Suprapubic skin (tissue), 4 donors: ENCODE measurements at regions not wholly inside any gene's neighbourhood (a gene's known extent, or its start where the extent isn't known, plus 50 kb on each side); places are given as distances from the start of the nearest gene placed in this dataset.

Experiments
- DNase-seq, 2 donors: peaks; one replicate each; pipeline ENCODE4 v3.0.0-alpha.2; 2019; ENCODE audit warnings: low spot score in 2 of 2
- H3K27ac ChIP-seq: fragments of 200-600 bp; sonication (generic); one replicate; pipeline ENCODE4 v1.5.1; 2019
- H3K27me3 ChIP-seq: fragments of 200-600 bp; sonication (generic); one replicate; pipeline ENCODE4 v1.5.1; 2019
- H3K36me3 ChIP-seq: fragments of 200-600 bp; sonication (generic); one replicate; pipeline ENCODE4 v1.5.1; 2019
- H3K4me1 ChIP-seq: fragments of 200-600 bp; sonication (generic); one replicate; pipeline ENCODE4 v1.5.1; 2019
- H3K4me3 ChIP-seq: fragments of 200-600 bp; sonication (generic); one replicate; pipeline ENCODE4 v1.5.1; 2019; ENCODE audit warnings: mild to moderate bottlenecking
- H3K9me3 ChIP-seq: fragments of 200-600 bp; sonication (generic); one replicate; pipeline ENCODE4 v1.5.1; 2019
- EP300 ChIP-seq: sonication (generic); formaldehyde crosslinking; IDR thresholded peaks from one replicate; pipeline ENCODE4 v1.6.1; 2017; ENCODE audit warnings: antibody characterized with exemption
- POLR2A ChIP-seq, 2 donors: fragments of 450-650 bp; IDR thresholded peaks; one replicate each; pipeline ENCODE4 v1.6.1; 2017; ENCODE audit warnings: antibody characterized with exemption in 2 of 2, mild to moderate bottlenecking in 2 of 2, moderate library complexity in 2 of 2
- POLR2AphosphoS5 ChIP-seq, 3 donors: sonication (generic); formaldehyde crosslinking; IDR thresholded peaks; one replicate each; pipeline ENCODE4 v1.6.1; 2017; ENCODE audit warnings: antibody characterized with exemption in 3 of 3
- WGBS: methylation state at CpG from one replicate; pipeline ENCODE4 v1.1.5; 2018; 5-methylcytosine and 5-hydroxymethylcytosine counted together
- TF ChIP-seq, protein P1 (sequence below), 2 donors: fragments of 200-600 bp in 1 of 2; fragments of 450-650 bp in 1 of 2; sonication (generic) in 1 of 2; IDR thresholded peaks; one replicate each; pipeline ENCODE4 v1.5.1; 2016 to 2019; ENCODE audit warnings: antibody characterized with exemption in 2 of 2, mild to moderate bottlenecking in 1 of 2, moderate library complexity in 1 of 2

DNA sequence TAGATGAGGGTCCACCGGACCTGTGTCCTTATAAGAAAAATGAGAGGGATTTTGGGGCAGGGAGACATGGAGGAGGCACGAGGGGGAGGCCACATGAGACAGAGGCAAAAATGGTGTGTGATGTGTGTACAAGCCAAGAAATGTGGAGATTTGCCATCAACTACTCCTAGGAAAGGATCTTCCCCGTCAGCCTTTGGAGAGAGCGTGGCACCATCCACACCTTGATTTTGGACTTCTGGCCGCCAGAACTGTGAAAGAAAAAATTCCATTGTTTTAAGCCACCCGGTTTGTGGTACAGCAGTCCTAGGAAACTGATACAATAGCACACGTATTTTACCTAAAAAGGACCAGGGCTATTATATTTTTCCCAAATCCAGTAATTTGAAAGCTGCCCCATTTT lies 829.0 kb upstream of the SALL3 start:
- 88% methylated on average over 7 of the region's 7 CpGs for whole genome bisulfite sequencing
- Histone ChIP-seq H3K9me3 (no peaks in the 10 kb centered on the region), H3K27me3 (no peaks in the 10 kb centered on the region), H3K4me3 (no peak overlapping the region), H3K27ac (no peak overlapping the region), H3K4me1 (no peaks in the 10 kb centered on the region), H3K36me3 (no peaks in the 10 kb centered on the region)
- no peak for DNase-seq
- TF ChIP-seq, protein P1, sequence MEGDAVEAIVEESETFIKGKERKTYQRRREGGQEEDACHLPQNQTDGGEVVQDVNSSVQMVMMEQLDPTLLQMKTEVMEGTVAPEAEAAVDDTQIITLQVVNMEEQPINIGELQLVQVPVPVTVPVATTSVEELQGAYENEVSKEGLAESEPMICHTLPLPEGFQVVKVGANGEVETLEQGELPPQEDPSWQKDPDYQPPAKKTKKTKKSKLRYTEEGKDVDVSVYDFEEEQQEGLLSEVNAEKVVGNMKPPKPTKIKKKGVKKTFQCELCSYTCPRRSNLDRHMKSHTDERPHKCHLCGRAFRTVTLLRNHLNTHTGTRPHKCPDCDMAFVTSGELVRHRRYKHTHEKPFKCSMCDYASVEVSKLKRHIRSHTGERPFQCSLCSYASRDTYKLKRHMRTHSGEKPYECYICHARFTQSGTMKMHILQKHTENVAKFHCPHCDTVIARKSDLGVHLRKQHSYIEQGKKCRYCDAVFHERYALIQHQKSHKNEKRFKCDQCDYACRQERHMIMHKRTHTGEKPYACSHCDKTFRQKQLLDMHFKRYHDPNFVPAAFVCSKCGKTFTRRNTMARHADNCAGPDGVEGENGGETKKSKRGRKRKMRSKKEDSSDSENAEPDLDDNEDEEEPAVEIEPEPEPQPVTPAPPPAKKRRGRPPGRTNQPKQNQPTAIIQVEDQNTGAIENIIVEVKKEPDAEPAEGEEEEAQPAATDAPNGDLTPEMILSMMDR (IDR thresholded peaks at IDR 0.05), result no peak
- no peak for TF ChIP-seq EP300
- TF ChIP-seq POLR2A (IDR thresholded peaks at IDR 0.05), result no peak
- TF ChIP-seq POLR2AphosphoS5 (IDR thresholded peaks at IDR 0.05), result no peak

DNA sequence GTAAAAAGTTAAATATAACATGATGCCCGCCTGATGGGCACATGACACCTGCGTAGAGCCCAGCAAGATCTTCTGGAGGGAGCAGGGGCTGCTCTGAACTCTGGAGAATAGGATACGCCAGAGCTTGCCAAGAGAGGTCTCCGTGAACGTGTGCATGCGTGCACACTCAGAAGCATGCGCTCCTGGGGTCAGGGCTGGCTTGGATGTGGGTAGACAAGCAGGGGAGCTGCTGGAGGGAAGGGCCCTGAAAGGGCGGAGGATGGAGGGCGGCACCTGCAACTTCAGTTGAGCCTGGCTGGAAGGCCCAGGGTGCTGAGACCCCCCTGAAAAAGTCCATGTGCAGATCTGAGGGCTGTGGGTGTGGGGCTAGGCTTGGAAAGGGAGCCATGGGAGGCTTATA lies 828.4 kb upstream of the SALL3 start:
- TF ChIP-seq, protein P1 (IDR thresholded peaks at IDR 0.05), result no peak
- TF ChIP-seq EP300 (no peak), POLR2AphosphoS5 (IDR thresholded peaks at IDR 0.05) (no peak), POLR2A (IDR thresholded peaks at IDR 0.05) (no peak)
- Histone ChIP-seq H3K27me3 (no peaks in the 10 kb centered on the region), H3K9me3 (no peaks in the 10 kb centered on the region), H3K27ac (no peak overlapping the region), H3K36me3 (no peaks in the 10 kb centered on the region), H3K4me1 (no peaks in the 10 kb centered on the region), H3K4me3 (no peak overlapping the region)
- 71% methylated on average over 9 of the region's 9 CpGs for WGBS
- DNase-seq, result no peak

DNA sequence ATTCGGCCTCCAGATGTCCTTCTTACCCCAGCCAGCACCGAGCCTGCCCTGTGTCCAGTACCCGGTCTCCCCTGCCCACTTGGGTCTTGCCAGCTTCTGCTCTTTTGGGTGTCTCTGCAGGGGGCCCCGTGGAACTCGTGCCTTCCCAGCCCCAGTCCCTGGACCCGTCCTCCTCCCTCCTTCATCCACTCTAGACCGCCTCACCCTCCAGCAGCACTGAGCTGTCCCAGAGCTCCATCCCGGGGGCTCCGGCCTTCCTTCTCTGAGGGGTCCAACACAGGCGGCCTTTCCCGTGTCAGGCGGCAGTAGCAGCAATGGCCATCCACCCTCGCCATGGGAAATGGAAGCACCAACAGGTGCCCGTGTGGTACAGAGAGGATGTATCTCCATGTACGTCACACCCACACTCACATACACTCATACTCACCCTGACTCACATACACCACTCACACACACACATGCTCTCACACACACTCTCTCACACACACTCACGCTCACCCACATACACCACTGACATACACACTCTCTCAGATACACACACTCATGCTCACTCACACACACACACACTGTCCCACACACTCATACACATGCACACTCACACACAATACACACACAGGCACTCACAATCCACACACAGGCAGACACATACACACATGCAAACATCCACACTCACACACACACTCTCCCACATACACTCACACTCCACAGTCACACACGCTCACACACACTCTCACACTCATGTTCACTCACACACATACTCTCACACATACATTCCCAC lies 827.5 kb upstream of the SALL3 start:
- H3K4me3 ChIP-seq, result no peak overlapping the region
- no peak for DNase-seq
- WGBS, result 92% methylated on average over 17 of the region's 17 CpGs

DNA sequence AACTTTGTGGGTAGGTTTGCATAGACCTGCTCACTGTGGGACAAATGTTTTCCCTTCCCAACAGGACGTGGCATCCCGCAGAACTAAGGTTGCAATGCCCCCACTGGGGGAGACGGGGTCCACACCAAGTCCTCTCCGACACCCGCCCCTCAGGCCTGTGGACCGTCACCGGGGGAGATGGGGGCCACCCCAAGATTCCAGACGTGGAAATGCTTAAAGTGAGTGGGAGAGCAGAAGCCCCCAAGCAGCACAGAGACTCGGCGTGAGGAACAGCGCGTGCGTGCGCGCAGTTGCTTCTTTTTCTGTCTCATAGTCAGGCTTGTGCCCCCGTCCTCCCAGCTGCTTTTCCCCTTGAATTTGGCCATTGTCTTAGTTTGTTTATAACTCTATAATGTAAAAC lies 826.3 kb upstream of the SALL3 start:
- Histone ChIP-seq H3K27ac (no peak overlapping the region), H3K36me3 (no peaks in the 10 kb centered on the region), H3K4me3 (no peak overlapping the region), H3K4me1 (no peaks in the 10 kb centered on the region), H3K27me3 (no peaks in the 10 kb centered on the region), H3K9me3 (no peaks in the 10 kb centered on the region)
- DNase-seq, result no peak
- TF ChIP-seq EP300, result no peak
- TF ChIP-seq, protein P1 (IDR thresholded peaks at IDR 0.05), result no peak
- no peak for TF ChIP-seq POLR2A (IDR thresholded peaks at IDR 0.05)
- TF ChIP-seq POLR2AphosphoS5 (IDR thresholded peaks at IDR 0.05), result no peak
- 96% methylated on average over 16 of the region's 16 CpGs for WGBS

More for the DNA sequence above, 827.5 kb upstream of the SALL3 start:
- Histone ChIP-seq H3K4me1 (no peaks in the 10 kb centered on the region), H3K36me3 (no peaks in the 10 kb centered on the region), H3K9me3 (no peaks in the 10 kb centered on the region), H3K27me3 (no peaks in the 10 kb centered on the region), H3K27ac (no peak overlapping the region)
- TF ChIP-seq POLR2A (IDR thresholded peaks at IDR 0.05), result no peak
- TF ChIP-seq, protein P1 (IDR thresholded peaks at IDR 0.05), result no peak
- TF ChIP-seq EP300, result no peak
- TF ChIP-seq POLR2AphosphoS5 (IDR thresholded peaks at IDR 0.05), result no peak

GRCh38 chr18:78154444-78154843 lies 825.2 kb upstream of the SALL3 start:
- DNase-seq, result no peak
- no peak for TF ChIP-seq POLR2A (IDR thresholded peaks at IDR 0.05)
- TF ChIP-seq POLR2AphosphoS5 (IDR thresholded peaks at IDR 0.05), result no peak
- TF ChIP-seq, protein P1 (IDR thresholded peaks at IDR 0.05), result no peak
- TF ChIP-seq EP300, result no peak
- H3K4me3 ChIP-seq, result no peak overlapping the region
- no peaks in the 10 kb centered on the region for H3K36me3 ChIP-seq
- no peak overlapping the region for H3K27ac ChIP-seq
- 77% methylated on average over 9 of the region's 9 CpGs for WGBS
- no peaks in the 10 kb centered on the region for H3K9me3 ChIP-seq
- H3K27me3 ChIP-seq, result no peaks in the 10 kb centered on the region
- H3K4me1 ChIP-seq, result no peaks in the 10 kb centered on the region
